GM18873 (cell line): ENCODE measurements at regions not wholly inside any gene's neighbourhood (a gene's known extent, or its start where the extent isn't known, plus 50 kb on each side); places are given as distances from the start of the nearest gene placed in this dataset.

ENCODE experiments used
- ATAC-seq: cut with Tn5 transposase; IDR thresholded peaks from one replicate; pipeline ENCODE4 v1.9.1; 2021; ENCODE audit warnings: mild to moderate bottlenecking, moderate library complexity, moderate number of reproducible peaks; ENCODE audit not compliant: unreplicated experiment, low FRiP score

DNA sequence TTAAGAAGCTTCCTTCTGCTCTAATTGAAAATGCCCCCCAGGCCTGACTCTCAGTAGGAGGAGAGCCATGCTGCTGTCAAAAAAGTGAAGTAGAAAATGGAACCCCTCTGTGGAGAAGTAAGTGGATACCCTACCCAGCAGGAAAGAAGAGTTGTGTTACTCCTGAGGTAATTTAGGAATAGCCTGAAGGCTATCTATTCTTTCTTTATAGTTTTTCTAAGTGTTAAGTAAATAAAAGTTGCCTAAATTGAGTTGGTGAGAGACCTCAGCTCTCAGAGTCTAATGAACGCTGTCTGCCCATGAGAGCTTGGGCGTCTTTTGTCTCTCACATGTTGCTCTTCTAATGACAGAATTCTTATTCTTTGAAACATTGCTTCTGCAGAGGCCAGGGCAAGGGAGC lies 116.2 kb downstream of the NSUN3 start:
- no peak for ATAC-seq

DNA sequence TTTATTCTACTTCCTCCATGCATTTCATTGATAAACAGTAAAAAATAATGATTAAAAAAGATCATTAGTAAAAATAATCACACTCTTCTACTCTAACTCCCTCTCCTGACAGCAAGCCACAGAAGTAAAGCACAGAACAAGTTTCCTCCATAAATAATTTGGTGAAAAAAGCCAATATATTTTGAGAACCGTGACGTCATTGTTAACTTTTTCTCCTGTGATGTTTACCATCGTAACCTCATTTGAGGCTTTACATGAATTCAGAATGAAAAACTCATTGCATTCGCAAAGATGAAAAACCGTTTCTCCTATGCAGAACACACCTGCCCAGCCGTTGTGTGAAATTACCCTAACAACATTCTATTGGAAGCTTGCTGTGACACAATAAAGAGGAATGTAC lies 120.7 kb downstream of the NSUN3 start:
- no peak for ATAC-seq

DNA sequence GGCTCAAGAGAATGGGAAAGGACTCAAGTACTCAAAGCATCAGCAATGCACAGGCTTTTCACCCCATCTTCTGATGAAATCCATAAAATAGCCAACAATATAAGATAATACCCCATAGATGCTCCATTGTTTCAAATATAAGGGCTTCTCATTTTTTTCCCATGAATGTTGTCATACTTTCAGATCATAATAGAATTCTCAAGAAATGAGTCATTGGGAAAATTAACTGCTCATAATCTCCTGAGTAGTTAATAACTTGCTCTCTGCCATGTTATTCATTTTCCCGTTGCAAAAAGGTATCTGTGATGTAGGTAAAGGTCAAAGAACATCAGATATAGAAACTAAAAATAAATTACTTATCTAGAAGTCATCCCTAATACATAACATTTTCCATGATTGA lies 121.9 kb downstream of the NSUN3 start:
- no peak for ATAC-seq

DNA sequence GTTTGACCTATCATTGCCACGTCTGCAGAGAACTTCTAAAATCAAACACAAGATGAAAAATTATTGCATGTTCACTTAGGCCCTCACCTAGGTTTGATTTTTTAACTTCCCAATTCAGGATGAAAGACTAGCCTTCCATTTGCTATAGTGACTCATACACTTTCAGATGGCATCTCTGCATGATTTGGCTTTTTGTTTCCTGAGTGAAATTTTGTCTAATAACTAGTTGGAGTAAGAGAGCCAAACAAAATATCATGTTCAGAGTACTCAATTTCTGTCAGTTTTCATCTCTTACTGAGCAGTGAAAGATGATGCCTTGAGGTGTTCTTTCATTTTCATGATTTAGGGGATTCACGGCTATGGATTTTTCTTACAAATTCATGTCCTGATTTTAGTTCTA lies 122.9 kb downstream of the NSUN3 start:
- no peak for ATAC-seq

DNA sequence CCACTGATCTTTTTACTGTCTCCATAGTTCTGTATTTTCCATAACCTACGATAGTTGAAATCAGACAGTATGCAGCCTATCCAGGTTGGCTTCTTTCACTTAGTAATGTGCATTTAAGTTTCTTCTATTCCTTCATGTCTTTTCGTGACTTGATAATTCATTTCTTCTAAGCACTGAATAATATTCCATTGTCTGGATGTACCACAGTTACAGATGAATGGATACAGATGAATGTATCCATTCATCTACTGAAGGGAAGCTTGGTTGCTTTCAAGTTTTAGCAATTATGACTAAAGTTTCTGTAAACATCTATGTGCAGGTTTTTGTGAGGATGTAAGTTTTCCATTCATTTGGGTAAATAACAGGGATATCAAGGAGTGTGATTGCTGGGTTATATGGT lies 124.8 kb downstream of the NSUN3 start:
- ATAC-seq: no peak

DNA sequence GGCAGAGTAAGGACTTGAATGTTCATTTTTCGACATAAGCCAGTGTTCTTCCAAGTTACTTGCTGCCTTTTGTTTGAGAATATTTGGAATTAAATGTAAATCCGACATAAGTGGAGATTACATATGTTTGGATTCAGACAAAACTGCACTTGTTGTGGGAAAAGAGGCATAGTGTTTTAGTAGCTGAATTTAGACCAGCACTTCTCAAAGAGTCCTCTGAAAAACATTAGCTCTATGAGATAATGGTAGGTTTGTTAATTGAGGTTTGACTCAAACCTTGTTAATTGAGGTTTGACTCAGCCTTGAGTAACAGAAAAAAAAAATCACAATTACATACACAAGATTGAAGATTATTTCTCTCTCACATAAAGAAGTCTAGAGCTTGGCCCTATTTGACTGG lies 132.5 kb downstream of the NSUN3 start:
- ATAC-seq: no peak

DNA sequence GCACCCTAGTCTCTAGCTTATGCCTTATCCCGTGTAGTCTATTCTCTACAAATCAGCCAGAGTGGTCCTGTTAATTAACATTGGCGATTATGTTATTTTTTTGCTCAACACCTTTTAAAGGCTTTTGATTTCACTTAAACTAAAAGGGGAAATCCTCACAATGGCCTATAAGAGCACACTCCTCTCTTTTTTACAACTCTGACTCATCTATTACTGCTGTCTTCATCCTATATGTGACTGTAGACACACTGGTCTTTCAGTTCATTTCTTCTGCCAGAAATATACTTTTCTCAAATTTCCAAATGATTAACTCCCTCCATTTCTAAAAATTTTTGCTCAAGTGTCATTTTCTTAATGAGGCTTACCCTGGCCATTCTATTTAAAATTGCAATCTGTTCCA lies 143.4 kb downstream of the NSUN3 start:
- no peak for ATAC-seq

DNA sequence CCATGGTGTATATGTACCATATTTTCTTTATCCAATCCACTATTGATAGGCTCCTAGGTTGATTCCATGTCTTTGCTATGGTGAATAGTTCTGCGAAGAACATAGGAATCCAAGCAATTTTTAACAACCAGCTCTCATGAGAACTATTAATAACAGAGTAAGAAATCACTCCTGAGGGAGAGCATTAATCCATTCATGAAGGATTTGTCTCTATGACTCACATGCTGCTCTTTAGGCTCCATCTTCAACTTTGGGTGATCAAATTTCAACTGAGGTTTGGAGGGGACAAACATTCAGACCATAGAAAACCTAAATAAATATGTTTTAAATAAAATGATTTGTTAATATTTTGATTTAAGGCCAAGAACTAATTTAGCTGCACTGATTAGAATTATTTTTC lies 147.4 kb downstream of the NSUN3 start:
- no peak for ATAC-seq

DNA sequence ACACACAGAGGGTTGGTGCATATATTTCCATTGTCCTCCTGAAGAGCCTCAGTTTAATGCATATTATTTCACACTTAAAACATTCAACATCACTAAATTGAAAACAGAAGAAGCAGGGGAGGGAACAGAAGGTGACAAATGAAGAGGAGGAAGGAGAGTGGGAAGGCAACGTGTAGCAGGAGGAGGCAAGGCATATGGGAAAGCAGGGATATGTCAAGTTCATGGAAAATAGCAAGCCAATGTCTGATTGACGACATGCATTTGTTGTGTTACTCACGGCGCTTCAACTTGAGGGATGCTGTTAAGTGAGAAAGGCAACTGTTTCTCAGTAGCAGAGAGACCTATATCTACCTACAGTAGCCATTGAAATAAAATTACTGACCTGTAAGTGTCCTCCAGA lies 154.5 kb downstream of the NSUN3 start:
- ATAC-seq: no peak

DNA sequence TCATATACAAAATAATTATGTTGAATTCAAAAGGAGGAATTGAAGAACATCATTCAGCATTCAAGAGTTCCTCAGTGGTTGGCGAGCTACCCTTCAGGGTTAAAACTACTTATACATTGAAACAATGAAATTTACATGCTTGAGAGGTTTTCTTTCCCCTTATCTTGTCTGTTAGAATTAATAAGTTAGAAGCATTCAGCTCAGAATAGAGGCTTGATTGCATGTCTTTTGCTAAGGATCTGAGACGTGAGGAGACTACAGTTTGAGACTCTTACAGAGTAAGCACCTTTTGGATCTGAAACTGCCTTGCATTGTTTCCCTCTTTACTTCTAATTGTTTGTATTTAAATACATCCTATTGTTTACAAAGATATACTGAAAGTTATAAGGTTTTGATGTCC lies 157.6 kb downstream of the NSUN3 start:
- no peak for ATAC-seq

DNA sequence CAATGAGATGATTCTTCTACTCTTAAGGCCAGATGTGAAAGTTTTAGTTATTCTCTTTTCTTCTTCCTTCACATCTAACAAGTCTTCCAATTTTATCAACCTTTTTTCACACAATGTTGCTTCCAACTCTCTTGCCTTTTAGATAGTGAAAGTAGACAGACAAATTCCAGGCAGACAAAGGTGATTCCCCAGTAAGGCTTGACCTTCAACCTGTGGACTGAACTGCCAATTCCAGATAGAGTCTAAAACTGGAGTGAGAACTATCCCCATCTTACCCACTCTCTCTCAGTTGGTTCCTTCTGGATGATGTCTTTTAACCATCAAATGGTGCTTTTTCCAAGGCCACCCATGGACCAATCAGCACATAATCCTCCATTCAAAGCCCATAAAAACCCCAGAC lies 159.0 kb downstream of the NSUN3 start:
- ATAC-seq: no peak

DNA sequence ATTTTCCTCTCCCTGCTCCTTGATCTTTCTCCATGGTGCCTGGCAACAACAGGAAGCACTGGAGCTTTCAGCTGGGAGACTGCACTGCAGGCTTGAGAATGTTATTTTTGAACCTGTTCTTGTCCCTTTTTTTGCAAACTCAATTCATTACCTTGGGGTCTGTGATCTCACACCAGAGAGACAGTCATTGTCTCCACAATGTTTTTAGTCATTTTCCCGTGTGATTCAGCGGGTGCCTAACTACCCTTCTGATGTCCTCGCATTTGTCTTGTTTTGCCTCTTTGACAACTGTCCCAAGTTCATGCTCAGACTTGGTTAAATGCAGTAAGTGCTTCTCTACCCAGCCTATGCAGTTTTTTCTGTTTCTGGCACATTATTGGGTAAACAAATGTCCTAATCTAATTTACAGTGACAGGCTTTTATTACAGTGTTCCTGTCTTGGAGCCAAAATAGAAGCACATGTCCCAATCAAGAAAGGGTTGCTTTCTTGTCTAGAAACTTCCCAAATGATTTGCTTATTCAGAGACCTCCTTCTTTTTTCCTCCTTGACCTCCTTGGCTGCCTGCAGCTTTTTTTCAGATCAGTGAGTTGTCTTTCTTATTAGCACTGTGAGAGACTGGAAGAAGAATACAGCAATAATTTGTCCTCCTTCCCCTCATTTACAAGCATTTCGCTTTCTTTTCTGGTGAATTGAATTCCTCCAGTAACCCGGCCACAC lies 162.4 kb downstream of the NSUN3 start:
- ATAC-seq: no peak

DNA sequence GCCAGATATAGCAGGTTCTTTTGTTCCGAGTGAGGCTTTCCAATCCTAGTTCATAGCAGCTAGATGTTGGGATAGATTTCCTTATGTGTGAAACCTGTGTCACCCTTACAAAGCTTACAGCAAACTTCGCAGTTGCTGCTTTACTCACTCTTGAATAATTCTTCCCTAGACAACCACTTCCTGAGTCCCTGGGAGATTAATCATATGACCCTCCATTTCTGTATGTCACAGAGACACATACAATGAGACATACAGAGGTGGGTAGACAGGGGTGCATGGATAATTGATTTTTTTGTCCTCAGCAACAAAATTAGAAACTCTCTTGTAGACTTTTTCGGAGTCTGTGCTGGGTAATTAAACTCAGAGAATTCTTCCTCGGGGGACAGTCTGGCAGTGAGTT lies 163.2 kb downstream of the NSUN3 start:
- ATAC-seq: no peak

DNA sequence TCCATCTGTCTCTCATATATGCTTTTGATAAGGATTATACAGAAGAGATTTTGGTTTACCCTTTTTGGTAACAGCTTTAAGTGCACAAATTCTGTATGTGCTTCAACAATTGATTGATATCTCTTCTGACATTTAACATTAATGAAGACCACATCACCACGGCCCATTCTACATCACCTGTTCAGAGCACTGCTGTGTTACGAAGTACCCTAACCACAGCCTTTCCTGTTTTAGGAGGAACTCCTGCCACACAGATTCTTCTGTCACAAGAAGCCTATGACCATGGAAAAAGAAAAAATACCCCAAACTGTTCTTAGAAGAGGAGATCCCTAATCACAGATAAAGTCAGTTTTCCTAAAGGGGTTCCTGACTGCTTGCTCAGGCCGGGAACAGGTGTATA lies 170.1 kb downstream of the NSUN3 start:
- ATAC-seq: no peak

DNA sequence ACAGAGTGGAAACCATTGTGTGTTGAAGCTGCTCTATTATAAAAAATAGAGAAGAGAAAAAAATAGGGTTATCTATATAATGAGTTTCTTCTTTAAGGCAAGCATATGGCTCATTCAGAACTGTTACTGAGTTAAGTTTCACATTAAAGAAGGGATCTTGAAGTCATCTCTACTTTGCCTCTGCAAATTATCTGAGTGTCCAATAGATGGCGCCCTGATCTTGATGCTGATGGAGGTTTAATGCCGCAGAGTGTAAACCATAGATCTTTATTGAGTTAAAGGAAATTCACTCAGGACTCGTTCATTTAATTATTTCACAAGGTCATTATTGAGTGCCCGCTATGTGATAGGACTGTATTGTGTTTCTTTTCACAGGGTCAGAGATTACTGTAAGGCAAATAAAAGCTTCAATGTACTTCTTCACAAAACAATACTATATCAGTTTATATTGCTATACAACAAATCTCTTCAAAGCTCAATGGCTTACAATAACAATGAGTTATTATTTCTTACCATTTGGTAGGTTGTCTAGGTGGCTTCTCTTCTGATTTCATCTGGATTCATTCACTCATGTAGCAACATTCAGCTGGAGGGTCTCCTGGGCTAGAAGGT lies 171.4 kb downstream of the NSUN3 start:
- peak; percentile 56 for ATAC-seq

DNA sequence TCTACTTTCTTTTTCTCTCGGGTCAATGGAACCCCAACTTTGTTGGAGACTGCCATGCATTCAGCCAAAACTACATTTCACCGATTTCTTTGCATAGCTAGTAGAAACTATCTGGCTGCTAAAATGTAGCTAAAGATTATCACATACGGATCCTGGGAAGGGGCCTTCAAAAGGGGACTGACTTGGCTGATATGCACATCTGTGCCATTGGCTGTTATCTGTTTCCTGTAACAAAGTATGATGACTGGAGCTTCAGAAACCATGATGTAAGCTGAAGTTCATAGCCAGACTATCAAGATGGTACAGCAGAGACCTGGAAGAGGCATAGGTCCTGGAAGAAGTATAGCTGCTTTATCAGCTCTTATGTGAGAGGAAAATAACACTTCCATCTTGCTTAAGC lies 179.1 kb downstream of the NSUN3 start:
- ATAC-seq: no peak

DNA sequence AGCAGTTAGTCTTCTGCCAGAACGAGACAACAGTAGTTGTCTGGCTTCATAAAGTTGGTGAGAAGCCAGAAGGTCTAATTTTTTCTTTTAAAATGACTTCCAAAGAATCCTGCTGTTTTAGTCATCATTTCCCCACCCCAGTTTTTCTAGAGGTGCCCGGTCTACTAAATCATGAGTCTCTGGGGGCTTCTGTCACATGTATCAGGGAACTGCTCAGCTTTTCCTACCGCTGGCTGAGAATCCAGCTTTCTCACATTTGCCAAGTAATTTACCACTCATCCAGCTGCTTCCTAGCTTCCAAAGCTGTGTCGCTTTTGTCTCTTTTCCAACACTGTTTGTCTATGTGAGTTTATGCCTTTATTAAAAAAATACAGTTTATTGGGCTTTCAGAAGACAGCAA lies 183.3 kb downstream of the NSUN3 start:
- no peak for ATAC-seq

DNA sequence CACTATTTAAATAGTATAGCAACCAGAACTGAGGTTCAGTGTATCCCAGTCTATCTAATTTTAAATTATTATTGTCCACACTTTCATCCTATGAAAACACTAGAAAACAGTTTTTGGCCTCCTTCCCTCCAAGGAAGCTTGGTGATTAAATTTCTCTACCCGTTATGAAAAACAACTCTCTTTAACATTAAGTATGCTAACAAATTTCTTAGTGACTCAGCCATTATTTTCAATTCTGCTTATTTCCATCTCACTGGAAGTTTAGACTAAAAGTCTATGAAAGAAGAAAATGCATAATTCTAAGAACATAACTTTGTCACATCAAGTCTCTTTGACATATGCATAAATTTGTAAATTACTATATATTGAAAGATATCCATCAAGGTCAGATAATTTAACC lies 185.2 kb downstream of the NSUN3 start:
- no peak for ATAC-seq

DNA sequence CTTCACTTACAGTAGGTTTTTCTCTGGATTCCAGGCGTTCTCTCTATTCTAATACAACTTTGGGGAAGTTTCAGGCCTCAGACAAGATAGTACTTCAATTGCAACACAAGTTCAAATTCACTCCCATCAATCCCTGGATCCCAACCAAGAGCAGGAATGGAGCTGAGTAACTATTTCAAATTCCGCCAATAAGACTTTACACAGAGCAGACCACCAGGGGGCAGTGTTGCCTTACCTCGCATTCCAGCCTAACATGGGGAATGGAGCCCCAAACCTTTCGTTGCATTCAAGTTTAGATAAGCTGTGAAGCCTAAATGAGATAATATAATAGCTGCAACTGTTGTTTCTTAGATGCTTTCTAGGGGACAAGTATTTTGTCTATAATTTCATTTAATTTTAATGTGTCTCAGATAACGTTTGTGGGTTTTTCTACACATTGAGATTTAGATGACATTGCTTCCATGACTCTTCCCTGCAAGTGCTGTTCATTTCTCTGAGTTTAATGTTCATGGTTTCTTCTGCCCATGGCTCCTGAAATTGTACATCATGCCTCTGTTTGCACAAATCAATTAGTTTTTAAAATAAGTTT lies 186.7 kb downstream of the NSUN3 start:
- peak; percentile 78 for ATAC-seq

DNA sequence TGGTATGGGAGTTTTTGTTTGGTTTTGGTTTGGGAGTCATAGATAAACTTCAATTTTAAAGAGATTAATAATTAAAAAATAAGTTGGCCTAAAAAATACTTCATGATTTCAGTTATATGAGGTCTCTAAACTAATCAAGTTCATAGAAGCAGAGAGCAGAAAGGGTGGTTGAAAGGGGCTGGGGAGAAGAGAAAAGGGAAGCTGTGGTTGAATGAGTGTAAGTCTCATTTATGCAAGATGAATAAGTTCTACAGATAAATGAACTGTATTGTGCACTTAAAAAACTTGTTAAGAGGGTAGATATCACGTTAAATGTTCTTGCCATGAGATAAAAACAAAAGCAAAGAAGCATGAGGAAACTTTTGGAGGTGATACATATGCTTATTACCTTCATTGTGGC lies 188.7 kb downstream of the NSUN3 start:
- ATAC-seq: no peak

DNA sequence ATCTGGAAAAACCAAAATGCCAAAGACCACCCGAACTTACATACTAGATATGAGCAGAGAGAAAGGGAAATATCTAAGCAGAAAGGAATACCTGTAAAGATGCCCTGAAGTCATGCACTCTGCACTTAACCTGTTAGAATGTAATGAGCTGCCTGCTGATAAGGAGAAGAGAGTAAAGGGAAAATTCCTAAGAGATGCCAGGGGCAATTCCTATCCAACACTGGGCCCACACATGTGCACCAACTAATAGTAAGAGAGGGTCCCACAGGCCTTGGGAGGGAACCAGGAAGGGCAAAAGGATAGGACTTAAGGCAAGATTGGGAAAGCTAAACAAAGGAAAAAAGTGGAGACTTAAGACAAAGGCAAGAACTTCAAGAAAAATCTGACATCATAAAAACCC lies 189.5 kb downstream of the NSUN3 start:
- no peak for ATAC-seq
